GM21526 (cell line): ENCODE measurements at regions not wholly inside any gene's neighbourhood (a gene's known extent, or its start where the extent isn't known, plus 50 kb on each side); places are given as distances from the start of the nearest gene placed in this dataset.

Experiments used
- ATAC-seq: cut with Tn5 transposase; IDR thresholded peaks from one replicate; pipeline ENCODE4 v1.9.1; 2021; ENCODE audit warnings: moderate library complexity; ENCODE audit not compliant: unreplicated experiment, low FRiP score

- no peak for ATAC-seq
These were observed 241.8 kb upstream of the SOX9 start for GRCh38 chr17:71878998-71879397.

GRCh38 chr17:71881041-71881440 lies 239.8 kb upstream of the SOX9 start:
- no peak for ATAC-seq

- no peak for ATAC-seq
These were observed 239.2 kb upstream of the SOX9 start for GRCh38 chr17:71881581-71881980.

GRCh38 chr17:71883258-71883657 lies 237.6 kb upstream of the SOX9 start:
- ATAC-seq: no peak

GRCh38 chr17:71883845-71884244 lies 237.0 kb upstream of the SOX9 start:
- no peak for ATAC-seq

- ATAC-seq: no peak
These were observed 235.2 kb upstream of the SOX9 start for GRCh38 chr17:71885662-71886061.

GRCh38 chr17:71899317-71899716 lies 221.5 kb upstream of the SOX9 start:
- no peak for ATAC-seq

GRCh38 chr17:71900621-71901229 lies 220.1 kb upstream of the SOX9 start:
- no peak for ATAC-seq

GRCh38 chr17:71902894-71903506 lies 217.8 kb upstream of the SOX9 start:
- no peak for ATAC-seq

- no peak for ATAC-seq
These were observed 215.3 kb upstream of the SOX9 start for GRCh38 chr17:71905376-71906031.

GRCh38 chr17:71909155-71909554 lies 211.7 kb upstream of the SOX9 start:
- ATAC-seq: no peak

- no peak for ATAC-seq
These were observed 210.8 kb upstream of the SOX9 start for GRCh38 chr17:71910002-71910401.

GRCh38 chr17:71914042-71914441 lies 206.8 kb upstream of the SOX9 start:
- no peak for ATAC-seq

- no peak for ATAC-seq
These were observed 206.0 kb upstream of the SOX9 start for GRCh38 chr17:71914812-71915211.

- ATAC-seq: no peak
These were observed 203.1 kb upstream of the SOX9 start for GRCh38 chr17:71917715-71918114.

GRCh38 chr17:71919186-71919585 lies 201.6 kb upstream of the SOX9 start:
- no peak for ATAC-seq

- no peak for ATAC-seq
These were observed 200.9 kb upstream of the SOX9 start for GRCh38 chr17:71919896-71920295.

- ATAC-seq: no peak
These were observed 199.0 kb upstream of the SOX9 start for GRCh38 chr17:71921796-71922195.

GRCh38 chr17:71922439-71922838 lies 198.4 kb upstream of the SOX9 start:
- ATAC-seq: no peak

GRCh38 chr17:71926746-71927398 lies 193.9 kb upstream of the SOX9 start:
- no peak for ATAC-seq

GRCh38 chr17:71933306-71933705 lies 187.5 kb upstream of the SOX9 start:
- ATAC-seq: no peak

GRCh38 chr17:71934520-71934919 lies 186.3 kb upstream of the SOX9 start:
- ATAC-seq: no peak
